ENCODE measurements at regions not wholly inside any gene's neighbourhood (a gene's known extent, or its start where the extent isn't known, plus 50 kb on each side); places are given as distances from the start of the nearest gene placed in this dataset.
"Not testable (repeated sequence)": the region's sequence is repeated elsewhere in the genome, so short reads cannot be mapped to it uniquely, and the experiment has no call there.

GRCh38 chr6:134605034-134605433 is 287.1 kb upstream of the SGK1 start:
- DNase-seq (ENCODE audit: low read depth in 2 of 2): no peak

GRCh38 chr6:134604014-134604676 is 286.2 kb upstream of the SGK1 start:
- no peak for DNase-seq (ENCODE audit: low read depth in 2 of 2)

- DNase-seq (ENCODE audit: low read depth in 2 of 2): no peak
These were observed 285.6 kb upstream of the SGK1 start for GRCh38 chr6:134603561-134603960.

DNA sequence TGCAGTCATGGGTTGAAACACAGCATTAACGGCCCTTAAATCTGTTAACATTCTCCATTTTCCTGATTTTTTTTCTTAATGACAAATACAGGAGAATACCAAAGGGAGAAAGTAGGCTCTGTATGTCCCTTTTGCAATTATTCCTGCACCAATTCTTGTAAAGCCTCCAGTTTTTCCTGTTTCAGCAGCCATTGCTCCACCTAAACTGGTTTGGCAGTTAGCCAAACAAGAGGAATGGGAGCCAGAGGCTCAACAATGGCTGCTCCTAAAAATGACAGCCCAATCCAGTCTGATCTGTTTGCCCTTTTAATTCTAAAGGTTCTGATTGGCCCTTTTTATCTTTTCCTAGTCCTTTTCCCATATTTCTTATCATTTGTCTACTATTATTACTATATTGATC is 284.2 kb upstream of the SGK1 start:
- no peak for DNase-seq (ENCODE audit: low read depth in 2 of 2)

DNA sequence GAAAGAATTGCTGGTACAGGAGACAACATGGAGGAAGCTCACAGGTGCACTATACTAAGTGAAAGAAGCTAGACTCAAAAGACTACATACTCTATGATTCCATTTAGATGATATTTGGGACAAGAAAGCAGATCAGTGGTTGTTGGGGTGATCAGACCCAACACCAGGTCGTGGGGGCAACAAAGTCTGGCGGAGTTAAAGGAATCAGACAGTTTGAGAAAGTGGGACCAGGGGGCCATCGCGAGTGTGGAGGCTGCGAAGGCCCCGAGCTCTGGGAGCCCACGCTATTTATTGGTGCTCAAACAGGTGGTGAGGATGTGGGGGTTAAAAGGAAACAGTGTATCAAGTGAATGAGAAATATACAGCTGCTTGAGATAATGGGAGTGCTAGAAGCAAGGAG is 282.8 kb upstream of the SGK1 start:
- DNase-seq (ENCODE audit: low read depth in 2 of 2): no peak

DNA sequence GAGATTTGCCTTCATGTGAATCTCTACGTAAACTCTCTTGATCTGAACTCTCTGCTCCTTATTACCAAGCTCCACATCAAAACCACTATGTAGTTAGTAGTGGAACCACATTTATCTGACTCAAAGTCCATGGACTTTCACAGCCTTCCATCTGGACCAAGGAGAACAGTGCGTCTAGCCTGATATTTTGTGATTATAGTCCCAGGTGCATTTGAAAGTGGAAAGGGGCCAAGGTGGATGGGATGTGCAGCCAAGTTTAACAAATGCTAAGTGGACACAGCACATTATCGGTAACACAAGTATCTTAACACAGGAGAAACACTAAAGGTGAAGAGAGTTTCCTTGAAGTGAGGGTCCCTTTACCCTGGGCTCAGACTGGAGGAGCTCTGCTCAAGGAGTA is 281.2 kb upstream of the SGK1 start:
- no peak for DNase-seq (ENCODE audit: low read depth in 2 of 2)

GRCh38 chr6:134596191-134596590 is 278.3 kb upstream of the SGK1 start:
- no peak for DNase-seq (ENCODE audit: low read depth in 2 of 2)

- DNase-seq (ENCODE audit: low read depth in 2 of 2): no peak
These were observed 277.0 kb upstream of the SGK1 start for GRCh38 chr6:134594881-134595280.

DNA sequence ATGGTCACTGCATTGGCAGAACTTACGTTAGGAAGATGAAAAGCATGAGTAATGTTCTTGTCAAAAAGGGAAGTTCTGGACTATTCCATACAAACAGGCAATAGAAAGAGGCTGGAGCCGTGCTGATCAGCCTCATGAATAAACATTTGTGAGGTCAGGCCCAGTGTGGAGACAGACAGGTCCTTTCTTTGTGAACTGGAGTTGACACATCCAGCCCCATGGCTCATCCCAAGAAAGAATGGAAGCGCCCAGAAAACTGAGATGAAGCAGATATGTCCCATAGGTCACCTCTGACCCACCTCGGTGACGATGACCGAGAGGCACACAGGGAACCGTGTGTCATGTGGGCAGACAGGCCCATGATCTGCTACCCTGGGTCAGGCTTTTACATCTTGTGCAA is 276.0 kb upstream of the SGK1 start:
- no peak for DNase-seq (ENCODE audit: low read depth in 2 of 2)

DNA sequence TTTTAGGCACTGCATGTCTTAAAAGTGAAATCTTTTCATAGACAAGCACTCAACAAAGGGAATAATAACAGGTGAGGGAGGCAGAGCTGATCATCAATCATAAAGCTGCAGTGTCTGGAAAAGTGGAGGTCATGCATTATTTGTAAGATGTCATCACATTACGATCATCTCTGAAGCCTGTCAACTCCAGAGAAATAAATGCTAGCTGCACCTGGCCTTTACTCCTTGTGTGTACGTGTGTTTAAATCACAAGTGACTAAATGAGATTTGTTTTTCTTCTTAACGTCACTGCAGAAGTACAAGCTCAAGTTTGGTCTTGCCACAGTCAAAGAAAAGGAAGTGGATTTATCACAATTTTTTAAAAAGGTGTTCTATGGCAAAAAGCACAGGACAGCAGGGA is 275.5 kb upstream of the SGK1 start:
- DNase-seq (ENCODE audit: low read depth in 2 of 2): no peak

GRCh38 chr6:134593024-134593423 is 275.1 kb upstream of the SGK1 start:
- no peak for DNase-seq (ENCODE audit: low read depth in 2 of 2)

- DNase-seq (ENCODE audit: low read depth in 2 of 2): no peak
These were observed 272.5 kb upstream of the SGK1 start for GRCh38 chr6:134590449-134590848.

DNA sequence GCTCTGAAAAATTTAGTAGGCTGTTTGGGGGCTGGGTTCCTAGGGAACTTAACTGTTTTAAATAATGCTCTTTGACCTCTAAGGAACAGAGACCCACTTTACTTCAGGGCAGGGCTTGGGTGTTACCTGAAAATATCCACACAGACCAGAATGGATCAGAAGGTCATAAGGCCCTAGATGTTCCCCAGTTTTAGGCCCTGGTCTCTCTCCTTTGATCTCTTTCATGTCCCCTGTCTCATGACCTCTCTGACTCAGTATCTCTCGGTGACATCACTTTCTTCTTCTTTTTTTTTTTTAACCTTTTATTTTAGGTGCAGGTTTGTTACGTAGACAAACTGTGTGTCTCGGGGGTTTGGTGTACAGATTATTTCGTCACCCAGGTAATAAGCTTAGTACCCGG is 272.1 kb upstream of the SGK1 start:
- DNase-seq (ENCODE audit: low read depth in 2 of 2): no peak

DNA sequence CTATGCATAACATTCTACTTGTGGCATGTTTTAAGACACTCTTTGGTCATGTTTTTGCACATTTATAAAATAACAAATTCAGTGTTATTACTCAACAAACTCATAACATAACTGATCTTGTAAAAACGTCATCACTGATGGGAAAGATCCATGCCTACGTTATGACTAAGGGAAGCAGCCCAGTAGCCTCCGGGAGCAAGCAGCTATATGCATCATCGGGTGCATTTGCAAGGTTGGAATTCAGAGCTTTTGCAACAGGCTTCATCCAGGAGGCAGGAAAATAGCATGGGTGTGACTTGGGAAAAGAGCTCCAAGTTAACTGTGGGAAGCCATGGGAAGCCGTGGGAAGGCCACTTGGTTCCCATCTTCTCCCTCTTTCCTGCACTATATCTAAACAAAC is 271.6 kb upstream of the SGK1 start:
- no peak for DNase-seq (ENCODE audit: low read depth in 2 of 2)

- no peak for DNase-seq (ENCODE audit: low read depth in 2 of 2)
These were observed 270.4 kb upstream of the SGK1 start for GRCh38 chr6:134588267-134588666.

DNA sequence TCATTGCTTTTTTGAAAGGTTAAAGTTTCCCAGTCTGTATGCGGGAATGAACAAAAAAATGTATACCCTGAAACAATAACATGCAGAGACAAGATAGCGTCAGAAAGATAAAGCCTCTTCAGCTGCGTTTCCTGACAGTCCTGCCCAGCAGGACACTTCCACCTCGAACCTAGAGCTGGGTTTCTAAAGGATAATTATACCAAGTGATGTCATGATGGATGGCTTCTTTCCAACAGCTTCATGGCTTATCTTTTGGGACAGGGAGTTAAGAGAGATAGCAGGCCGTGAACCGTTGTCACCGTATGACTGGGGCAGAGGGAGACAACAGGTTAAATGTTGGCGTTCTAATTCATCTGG is 267.6 kb upstream of the SGK1 start:
- no peak for DNase-seq (ENCODE audit: low read depth in 2 of 2)

GRCh38 chr6:134584847-134585516 is 267.1 kb upstream of the SGK1 start:
- DNase-seq (ENCODE audit: low read depth in 2 of 2): no peak

- DNase-seq (ENCODE audit: low read depth in 2 of 2): no peak
These were observed 260.1 kb upstream of the SGK1 start for GRCh38 chr6:134577998-134578397.

GRCh38 chr6:134575221-134575620 is 257.3 kb upstream of the SGK1 start:
- no peak for DNase-seq (ENCODE audit: low read depth in 2 of 2)

GRCh38 chr6:134574491-134574890 is 256.6 kb upstream of the SGK1 start:
- no peak for DNase-seq (ENCODE audit: low read depth in 2 of 2)

DNA sequence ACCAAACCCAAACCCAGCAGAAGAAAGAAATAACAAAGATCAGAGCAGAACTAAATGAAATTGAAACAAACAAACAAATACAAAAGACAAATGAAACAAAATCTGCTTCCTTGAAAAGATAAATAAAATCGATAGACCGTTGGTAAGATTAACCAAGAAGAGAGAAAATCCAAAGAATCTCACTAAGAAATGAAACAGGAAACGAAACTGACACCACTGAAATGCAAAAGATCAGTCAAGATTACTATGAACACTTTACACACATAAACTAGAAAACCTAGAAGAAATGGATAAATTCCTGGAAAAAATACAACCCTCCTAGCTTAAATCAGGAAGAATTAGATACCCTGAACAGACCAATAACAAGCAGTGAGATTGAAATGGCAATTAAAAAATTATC is 252.1 kb upstream of the SGK1 start:
- DNase-seq (ENCODE audit: low read depth in 2 of 2): not testable (repeated sequence)

DNA sequence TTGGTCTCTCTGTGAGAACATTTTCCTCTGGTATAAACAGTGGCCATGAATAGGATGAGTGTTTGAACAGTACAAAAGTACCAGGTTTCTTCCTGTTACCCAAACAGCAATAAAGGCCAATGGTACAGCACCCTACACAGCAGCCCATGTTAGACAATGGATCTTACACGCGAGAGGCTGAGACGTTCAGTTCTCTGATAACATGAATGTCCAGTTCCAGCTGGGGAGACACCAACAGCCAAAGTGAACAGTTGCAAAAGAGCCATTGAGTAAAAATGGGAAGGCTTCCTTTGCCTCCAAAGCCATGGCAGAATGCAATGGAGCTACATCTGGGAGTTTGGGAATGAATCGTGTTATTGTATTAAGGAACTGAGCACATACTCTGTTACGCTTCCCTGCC is 246.8 kb upstream of the SGK1 start:
- no peak for DNase-seq (ENCODE audit: low read depth in 2 of 2)

- DNase-seq (ENCODE audit: low read depth in 2 of 2): no peak
These were observed 242.1 kb upstream of the SGK1 start for GRCh38 chr6:134560019-134560418.

DNA sequence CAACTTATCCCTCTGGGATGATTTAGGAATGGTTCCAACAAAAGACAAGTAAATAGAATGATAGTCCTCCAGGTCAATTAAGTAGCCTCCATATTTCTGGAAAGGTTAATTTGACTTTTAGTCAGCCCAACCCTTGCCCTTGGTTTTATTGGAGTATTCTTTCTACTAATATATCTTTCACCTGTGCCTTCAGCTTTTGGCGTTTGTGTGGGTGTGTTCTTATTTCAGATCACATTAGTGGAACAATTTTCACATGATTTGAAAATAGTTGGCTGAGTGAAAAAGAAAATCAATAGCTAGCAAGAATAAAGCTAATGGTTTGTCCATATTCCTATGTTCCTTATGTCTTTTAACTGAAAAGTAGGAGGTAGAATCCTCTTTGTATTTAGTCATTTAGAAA is 239.6 kb upstream of the SGK1 start:
- DNase-seq (ENCODE audit: low read depth in 2 of 2): no peak

Measured in activated CD4-positive, alpha-beta T cell treated with anti-CD3 and anti-CD28 coated beads for 24 hours (primary cell).